Bronchial epithelial cell (primary cell): ENCODE measurements at regions not wholly inside any gene's neighbourhood (a gene's known extent, or its start where the extent isn't known, plus 50 kb on each side); places are given as distances from the start of the nearest gene placed in this dataset.
A peak's percentile ranks its signal among the peaks of the same experiment; 100 is the strongest.

Experiments
- DNase-seq: peaks from one replicate; pipeline ENCODE4 v3.0.0-alpha.2; 2010; ENCODE audit warnings: low read depth
- FAIRE-seq: peaks from 2 replicates; lab custom pipeline; 2011; peaks lifted over from hg19 to GRCh38; lab: Jason Lieb, UNC
- H3K27me3 ChIP-seq: 2 replicates; pipeline ENCODE4 v1.5.1; 2011; ENCODE audit warnings: low read length; ENCODE audit not compliant: control insufficient read depth, insufficient read depth
- H3K36me3 ChIP-seq: 2 replicates; pipeline ENCODE4 v1.5.1; 2011; ENCODE audit warnings: low read length; ENCODE audit not compliant: control insufficient read depth, insufficient read depth
- H3K4me3 ChIP-seq: 2 replicates; pipeline ENCODE4 v1.5.1; 2011; ENCODE audit warnings: mild to moderate bottlenecking, low read depth, low read length, control low read depth
- CTCF ChIP-seq: IDR thresholded peaks from 2 replicates; pipeline ENCODE4 v1.5.1; 2011; ENCODE audit warnings: mild to moderate bottlenecking, moderate library complexity, low read length, control low read depth, inconsistent platforms; ENCODE audit not compliant: insufficient read depth, severe bottlenecking

GRCh38 chr17:63337579-63337978, 108.5 kb downstream of the CYB561 start:
- DNase-seq (peak; percentile 8), FAIRE-seq (no peak)
- no peak overlapping the region for H3K4me3 ChIP-seq
- no peaks in the 10 kb centered on the region for H3K27me3 ChIP-seq
- H3K36me3 ChIP-seq: peaks cover 8% of the 10 kb centered on the region
- no peak for TF ChIP-seq CTCF

- Histone ChIP-seq H3K4me3 (no peak overlapping the region), H3K36me3 (peaks cover 7% of the 10 kb centered on the region), H3K27me3 (no peaks in the 10 kb centered on the region)
- DNase-seq: no peak
- TF ChIP-seq CTCF: no peak
- FAIRE-seq: no peak
Measured at GRCh38 chr17:63338272-63338671, 107.8 kb downstream of the CYB561 start.

- Histone ChIP-seq H3K4me3 (no peak overlapping the region), H3K27me3 (no peaks in the 10 kb centered on the region), H3K36me3 (peaks cover 12% of the 10 kb centered on the region)
- no peak for DNase-seq
- FAIRE-seq: no peak
- no peak for TF ChIP-seq CTCF
Measured at GRCh38 chr17:63341276-63341675, 104.8 kb downstream of the CYB561 start.

GRCh38 chr17:63344383-63344782, 101.7 kb downstream of the CYB561 start:
- no peak for TF ChIP-seq CTCF
- Histone ChIP-seq H3K36me3 (peaks cover 15% of the 10 kb centered on the region), H3K4me3 (no peak overlapping the region), H3K27me3 (no peaks in the 10 kb centered on the region)
- DNase-seq (no peak), FAIRE-seq (no peak)

GRCh38 chr17:63345611-63346010, 100.5 kb downstream of the CYB561 start:
- DNase-seq (no peak), FAIRE-seq (no peak)
- no peaks in the 10 kb centered on the region for H3K27me3 ChIP-seq
- TF ChIP-seq CTCF: no peak
- H3K36me3 ChIP-seq: peaks cover 15% of the 10 kb centered on the region
- no peak overlapping the region for H3K4me3 ChIP-seq

GRCh38 chr17:63347475-63347874, 98.6 kb downstream of the CYB561 start:
- no peak for TF ChIP-seq CTCF
- H3K4me3 ChIP-seq: no peak overlapping the region
- FAIRE-seq (no peak), DNase-seq (no peak)
- no peaks in the 10 kb centered on the region for H3K27me3 ChIP-seq
- H3K36me3 ChIP-seq: peaks cover 14% of the 10 kb centered on the region
